ENCODE measurements at regions not wholly inside any gene's neighbourhood (a gene's known extent, or its start where the extent isn't known, plus 50 kb on each side); places are given as distances from the start of the nearest gene placed in this dataset.

DNA sequence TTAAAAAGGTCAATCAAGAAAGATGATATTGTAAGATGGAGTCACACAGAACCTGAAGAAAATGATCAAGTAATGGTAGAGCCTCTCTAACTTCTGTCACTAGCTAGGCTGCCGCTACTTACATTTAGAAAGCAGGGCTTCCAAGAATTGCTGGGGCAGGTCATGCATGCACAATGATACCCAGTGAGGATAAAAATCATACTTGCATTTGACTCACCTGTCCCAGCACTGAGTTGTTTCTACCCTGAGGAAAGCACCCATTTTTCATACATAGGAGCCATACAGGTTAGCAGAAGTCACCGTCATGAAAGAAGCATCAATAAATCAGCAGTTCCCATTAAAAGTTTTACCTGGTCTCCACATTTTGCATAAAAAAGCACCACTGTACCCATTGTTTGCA is 662.3 kb upstream of the FANCL start:
- DNase-seq (ENCODE audit: low read depth in 1 of 2, low spot score in 1 of 2): no peak

DNA sequence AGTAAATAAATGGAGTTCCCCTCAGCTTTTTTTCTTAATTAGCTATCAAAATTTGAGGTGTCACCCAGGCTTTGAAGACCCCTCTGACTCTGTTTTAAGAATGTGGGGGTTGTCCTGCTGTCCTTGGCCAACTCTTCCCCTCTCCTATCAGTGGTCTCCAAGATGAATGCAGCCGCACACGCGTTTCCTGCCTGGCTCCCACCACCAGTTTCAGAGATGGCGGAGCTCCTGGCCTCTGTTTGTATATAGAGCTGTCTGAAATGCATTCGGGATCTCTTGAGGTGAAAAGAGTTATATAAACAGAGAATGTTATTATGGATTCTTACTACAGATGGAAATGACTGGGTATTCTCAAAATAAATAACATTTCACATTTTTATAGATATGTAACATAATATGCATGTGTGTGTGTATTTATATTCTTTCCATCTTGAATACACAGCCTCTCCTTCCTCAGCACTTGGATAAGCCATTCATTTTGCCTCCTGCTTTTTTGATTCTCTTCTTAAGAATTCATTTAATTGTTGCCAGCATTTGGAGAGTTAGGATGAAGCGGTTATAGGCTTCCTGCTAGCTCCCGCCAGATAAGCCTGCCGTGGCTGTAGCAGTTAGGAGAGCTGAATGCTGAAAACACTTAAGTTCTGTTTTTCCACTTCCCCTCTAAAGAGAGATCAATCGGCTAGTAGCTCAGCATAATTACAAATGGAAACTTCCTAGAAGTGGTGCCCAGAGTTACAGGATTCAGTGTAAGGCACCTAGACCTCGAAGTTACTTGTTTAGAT is 659.3 kb upstream of the FANCL start:
- no peak for DNase-seq (ENCODE audit: low read depth in 1 of 2, low spot score in 1 of 2)

DNA sequence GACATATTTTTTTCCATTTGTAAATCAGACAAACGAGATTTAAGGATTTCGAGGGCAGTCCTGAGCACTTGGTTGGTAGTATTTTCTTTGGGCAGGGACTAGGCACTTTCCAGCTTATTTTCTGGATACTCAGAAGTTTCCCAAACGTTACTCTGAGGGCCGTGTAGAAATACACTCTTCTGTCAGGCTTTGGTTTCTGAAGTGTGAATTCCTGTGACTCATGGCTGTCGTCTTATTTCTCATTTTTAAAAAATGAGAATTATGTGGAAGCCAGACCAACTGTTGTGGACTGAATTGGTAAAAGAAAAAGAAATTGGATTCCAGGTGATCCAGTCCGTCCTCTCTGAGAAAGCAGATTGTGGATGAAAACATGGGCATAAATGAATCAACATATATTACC is 658.6 kb upstream of the FANCL start:
- no peak for DNase-seq (ENCODE audit: low read depth in 1 of 2, low spot score in 1 of 2)

DNA sequence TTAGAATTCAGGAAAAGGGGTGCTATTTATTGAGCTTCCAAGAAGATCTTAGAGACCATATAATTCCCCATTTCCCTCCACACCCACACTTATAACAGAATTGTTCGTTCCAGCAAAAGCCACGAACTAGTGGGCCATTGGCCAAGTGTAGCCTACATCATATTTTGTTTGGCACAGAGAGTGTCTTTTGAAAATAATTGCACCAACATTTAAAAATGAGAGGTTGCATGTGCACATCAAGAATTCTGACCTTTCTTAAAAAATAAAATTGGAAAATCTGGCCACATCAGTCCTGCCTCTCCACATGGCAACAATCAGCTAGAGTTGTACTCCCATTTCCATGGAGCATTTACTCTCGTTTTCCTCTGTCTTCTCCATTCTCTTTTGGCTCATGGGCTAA is 655.5 kb upstream of the FANCL start:
- DNase-seq (ENCODE audit: low read depth in 1 of 2, low spot score in 1 of 2): no peak

DNA sequence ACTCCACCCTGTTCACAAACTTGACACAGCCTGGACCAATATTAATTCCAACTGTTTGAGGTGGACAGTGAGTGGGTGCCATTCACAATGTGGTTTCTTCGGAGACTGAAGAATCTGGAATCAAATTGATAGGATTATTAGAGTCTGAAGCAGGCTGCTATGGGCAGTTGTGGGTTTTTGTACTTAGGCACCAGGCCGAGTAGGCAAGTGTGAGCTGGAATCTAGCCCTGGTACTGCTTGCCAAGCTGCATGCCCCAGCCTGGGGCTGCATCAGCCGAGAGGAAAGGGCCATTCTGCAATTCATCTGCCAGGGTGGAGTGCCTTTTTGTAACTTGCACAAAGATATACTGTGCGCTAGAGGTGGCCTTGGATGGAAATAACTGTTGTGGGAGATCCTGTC is 654.7 kb upstream of the FANCL start:
- DNase-seq (ENCODE audit: low read depth in 1 of 2, low spot score in 1 of 2): no peak

DNA sequence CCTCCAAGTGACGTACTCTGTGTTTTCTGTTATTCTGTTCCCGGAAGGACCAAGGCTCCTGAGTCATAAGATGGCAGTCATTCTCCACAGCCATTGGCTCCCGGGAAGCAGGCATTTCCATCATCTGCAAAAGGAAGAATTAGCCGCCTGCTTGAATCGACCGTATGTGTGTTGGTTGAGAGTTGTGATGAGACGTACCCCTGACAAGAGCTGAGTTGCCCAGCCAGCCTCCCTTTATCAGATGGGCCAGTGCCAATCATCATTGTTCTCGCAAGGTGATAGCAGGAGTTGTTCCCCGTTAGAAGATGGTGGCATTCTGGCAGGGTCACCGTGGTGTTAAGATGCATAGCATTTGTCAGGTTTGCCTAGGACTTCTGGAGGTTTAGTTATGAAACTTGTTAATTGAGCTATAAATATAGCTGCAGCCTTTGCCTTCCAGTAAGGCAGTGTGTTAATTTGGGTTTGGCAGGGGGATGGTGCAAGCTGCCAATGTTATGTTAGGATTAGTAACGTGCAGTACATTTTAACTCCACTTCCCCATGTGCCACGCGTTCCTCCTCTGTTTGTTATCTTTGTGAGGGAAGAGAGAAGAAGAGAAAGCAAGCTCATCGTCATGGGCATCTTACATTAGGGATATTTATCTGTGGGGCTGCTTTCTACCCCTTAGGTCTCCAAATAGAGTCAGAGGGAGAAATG is 652.7 kb upstream of the FANCL start:
- no peak for DNase-seq (ENCODE audit: low read depth in 1 of 2, low spot score in 1 of 2)

DNA sequence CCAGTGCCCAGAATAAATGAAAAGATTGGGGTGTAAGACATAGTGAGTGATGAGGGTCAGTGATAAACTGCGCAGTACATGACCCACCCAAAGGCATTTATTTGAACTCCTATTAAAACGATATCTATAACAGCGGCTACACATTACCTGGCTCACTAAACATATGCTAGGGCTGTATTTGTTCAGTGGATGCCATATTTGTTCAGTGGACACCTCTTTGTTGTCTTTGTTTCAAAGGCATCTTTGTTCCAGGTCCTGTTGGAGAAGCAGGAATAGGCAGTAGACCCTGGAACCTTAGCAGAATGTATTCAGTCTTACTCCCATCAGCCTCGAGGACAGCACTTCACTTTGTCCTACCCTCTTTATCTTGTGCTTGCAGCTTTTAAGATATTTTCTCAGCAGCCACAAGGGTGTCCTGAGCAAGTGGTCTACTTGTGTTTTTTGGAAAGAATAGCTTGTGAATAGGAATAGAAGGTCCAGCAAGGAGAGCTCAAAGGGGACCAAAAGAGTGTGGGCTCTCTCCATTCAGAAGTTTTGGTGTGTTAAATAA is 650.8 kb upstream of the FANCL start:
- no peak for DNase-seq (ENCODE audit: low read depth in 1 of 2, low spot score in 1 of 2)

DNA sequence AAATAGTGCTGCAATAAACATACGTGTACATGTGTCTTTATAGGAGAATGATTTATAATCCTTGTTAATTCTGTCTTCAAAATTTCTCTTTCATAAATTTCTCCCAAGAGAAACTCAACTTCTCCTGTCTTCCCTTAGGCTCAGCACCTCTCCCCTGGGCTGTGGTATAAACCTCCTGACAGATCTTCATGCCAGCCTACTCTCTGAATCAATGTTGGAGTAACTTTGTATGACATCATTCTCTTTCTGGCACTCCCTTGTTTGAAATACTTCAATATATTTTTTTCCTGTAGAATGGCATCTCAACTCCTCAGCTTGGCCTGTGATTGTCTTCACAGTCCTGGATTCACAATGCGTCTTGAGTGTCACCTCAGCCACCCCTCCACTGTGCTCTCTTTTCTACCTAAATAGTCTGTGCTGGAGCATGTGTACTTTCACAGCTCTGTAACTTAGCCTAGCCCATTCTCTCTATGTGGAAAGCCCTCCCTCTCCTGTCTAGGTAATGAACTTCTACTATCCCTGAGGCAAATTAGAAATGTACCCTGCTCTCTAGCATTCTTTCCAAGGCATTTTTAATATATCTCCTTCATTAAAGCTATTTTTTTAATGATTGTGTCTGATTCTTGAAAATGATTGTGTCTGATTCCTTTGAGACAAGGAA is 649.9 kb upstream of the FANCL start:
- no peak for DNase-seq (ENCODE audit: low read depth in 1 of 2, low spot score in 1 of 2)

DNA sequence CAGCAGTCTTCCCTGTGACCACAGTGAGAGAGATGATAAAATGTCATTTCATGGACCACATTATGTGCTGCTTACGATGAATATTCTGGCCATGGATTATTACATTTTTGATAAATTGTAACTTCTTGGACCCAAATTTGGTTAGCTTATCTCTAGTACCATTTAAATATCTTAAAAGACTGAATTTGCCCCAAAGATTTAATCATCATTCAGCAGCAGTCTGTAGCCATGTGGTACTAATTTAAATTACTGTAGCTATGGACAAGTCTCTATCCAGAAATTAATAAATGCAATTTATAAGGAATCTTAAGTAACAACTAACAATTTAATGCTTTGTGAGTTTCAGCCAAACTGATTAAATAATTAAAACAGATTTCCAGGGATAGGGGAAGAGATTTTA is 644.9 kb upstream of the FANCL start:
- DNase-seq (ENCODE audit: low read depth in 1 of 2, low spot score in 1 of 2): no peak

DNA sequence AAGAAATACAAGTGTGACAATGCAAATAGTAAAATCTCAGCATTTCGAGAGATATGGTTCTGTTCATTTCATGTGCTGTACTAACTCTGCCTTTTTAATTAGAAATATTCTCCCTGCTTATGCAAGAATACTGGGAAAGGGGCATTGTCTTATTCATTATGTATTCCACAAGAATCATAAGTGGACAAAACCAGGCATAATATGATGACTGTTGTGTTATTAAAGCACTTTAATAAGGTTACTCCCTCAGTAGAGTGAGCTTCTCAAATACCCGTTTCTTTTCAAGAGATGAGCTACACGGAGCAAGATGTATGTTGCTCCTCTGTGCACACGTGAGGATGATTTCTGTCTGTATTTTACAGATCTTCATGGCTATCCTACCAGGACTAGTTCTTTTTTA is 638.7 kb upstream of the FANCL start:
- no peak for DNase-seq (ENCODE audit: low read depth in 1 of 2, low spot score in 1 of 2)

DNA sequence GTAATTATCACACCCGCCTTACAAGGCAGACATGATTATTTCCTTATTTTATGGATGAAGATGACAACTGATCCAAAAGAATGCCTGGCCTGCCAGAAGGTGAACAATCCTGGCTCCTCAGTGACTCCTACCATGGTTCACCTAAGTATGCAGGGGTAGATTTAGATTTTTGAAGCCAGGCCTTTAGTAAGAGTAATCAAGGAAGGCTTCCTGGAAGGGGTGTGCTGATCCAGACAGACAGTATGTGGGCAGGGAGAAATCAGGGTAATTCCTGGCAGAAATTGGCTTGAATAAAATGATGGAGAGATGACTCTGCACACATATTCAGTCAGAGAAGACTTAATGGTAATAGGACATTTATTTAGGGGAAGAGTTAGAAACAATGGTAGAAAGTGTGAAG is 637.7 kb upstream of the FANCL start:
- no peak for DNase-seq (ENCODE audit: low read depth in 1 of 2, low spot score in 1 of 2)

DNA sequence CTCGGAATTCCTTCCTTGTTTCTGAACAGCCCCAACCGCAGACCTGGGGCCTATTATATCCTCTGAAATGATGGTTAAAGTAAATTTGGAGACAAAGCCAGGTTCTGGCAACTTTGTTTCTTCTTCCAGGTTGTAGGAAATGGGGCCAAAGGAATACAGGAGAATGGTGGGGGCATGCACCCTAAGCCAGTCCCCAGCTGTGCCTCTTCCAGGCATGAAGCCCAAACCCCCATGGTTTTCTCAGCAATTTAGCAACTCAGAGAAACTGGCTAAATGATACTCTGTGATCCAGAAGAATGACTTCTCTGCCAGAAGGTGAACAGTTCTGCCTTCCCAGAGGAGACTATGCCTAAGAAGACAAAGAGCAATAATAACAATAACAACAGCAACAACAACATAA is 635.0 kb upstream of the FANCL start:
- DNase-seq (ENCODE audit: low read depth in 1 of 2, low spot score in 1 of 2): no peak

DNA sequence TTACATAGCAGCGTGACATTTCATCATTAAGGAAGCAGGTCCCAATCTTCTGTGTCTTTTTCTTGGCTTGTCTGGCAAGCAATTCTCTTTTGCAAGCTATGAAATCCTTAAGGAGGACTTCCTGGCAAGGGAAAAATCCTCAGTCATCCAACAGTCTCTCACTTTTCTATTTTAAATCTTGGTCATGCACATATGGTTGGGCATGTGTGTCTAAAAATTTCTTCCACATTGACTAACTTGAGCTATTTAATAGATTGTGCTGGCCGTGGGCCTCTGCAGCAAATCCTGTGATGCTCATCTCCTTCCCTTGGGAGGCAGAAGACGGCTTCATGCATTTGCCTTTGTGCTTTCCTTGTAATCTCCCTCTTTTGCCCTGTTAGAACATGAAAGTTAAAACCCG is 634.3 kb upstream of the FANCL start:
- DNase-seq (ENCODE audit: low read depth in 1 of 2, low spot score in 1 of 2): no peak

DNA sequence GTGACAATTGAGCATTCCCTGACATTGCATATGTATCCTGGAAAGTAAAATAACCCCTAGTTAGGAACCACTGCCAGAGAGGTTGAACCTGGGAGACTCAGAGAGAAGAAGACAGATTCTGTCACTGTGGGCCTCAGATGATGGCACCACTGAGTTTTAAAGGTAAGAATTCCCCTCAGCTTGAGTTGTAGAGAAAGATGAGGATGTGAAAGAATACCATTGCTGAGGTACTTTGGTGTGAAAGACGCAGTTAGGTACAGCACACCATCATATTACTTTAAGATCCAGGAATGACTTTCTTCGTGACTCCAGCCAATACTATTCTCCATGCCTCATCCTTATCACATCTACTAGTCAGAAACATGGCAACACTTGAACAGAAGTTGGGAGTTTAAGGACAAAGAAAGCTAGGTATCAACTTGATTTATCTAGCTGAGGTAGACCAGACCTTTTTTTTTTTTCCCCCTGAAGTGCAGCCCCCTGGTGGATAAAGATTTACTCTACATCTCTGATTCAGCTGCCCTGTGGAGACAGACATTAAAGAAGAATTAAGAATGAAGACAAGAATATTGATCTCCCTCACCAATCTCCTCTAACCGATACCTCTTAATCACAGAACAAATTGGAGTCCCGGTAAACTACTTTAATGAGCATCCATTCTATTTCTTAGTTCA is 630.5 kb upstream of the FANCL start:
- DNase-seq (ENCODE audit: low read depth in 1 of 2, low spot score in 1 of 2): no peak

DNA sequence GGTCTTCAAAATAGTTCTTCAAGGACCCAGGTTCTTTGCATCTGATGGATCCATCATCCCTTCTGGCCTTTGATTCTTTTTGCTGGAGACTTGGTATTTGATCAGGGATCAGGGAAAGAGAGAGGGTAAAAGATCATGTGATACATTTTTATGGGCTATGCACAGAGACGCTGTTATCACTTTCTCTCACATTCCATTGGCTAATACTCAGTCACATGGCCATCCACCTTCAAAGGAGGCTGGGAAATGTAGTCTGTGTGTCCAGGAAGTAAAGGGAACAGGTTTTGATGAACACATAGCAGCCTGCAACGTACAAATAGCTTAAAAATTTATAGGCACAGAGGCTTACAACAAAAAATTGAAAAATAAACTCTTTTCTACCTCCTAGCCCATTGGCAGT is 629.6 kb upstream of the FANCL start:
- no peak for DNase-seq (ENCODE audit: low read depth in 1 of 2, low spot score in 1 of 2)

DNA sequence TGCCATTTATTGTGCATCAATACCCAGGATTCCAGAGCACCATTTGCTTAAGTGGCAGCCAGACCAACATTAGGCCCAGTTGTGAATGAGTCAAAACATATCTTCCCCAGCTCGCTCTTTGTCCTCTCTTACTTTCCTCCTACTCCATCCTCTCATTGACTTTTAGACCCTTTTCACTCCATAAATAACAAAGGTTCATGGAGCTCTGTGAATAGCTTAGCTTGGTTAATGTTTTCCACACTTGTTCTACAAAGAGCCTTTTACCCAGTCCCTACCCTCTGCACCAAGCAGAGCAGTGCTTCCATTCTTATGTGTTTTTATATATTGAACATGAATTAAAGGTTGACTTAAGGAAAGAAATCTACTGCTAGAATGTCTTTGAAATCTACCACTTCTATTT is 625.8 kb upstream of the FANCL start:
- no peak for DNase-seq (ENCODE audit: low read depth in 1 of 2, low spot score in 1 of 2)

DNA sequence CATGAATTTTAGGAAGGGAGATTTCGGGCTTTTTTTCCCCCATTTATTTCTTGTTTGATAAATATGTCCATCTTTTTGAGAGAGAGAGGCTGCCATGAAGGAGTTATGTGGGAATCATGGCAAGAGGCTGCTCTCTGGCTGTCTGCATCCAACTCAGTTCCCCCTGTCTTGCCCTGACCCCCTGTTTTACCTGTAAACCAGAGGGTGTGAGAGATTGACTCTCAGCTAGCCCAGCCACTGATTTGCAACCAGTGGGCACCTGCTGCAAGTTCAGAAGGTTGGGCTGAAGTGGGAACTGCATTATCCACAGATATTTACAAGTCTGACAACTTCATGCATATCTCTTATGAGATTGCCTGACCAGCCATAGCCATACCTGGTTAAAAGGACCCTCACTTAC is 625.4 kb upstream of the FANCL start:
- no peak for DNase-seq (ENCODE audit: low read depth in 1 of 2, low spot score in 1 of 2)

DNA sequence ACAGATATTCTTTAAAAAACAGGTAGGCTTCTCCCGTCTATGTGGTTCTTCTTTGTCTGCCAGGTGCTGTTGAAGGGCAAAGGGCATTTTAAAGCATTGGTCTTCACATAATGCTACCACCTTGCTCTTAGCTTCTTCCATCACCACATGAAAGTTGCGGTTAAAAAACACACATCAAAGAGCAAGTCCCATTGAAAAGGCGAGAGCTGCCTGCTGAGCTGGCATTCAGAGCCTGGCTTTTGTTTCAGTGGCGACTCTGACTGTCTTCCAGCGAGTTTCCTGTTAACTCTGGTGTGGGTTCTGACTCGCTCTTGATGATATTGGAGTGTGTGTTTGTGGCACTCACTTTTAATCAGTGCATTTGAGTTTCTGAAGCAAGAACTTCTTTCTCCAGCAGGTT is 624.9 kb upstream of the FANCL start:
- DNase-seq (ENCODE audit: low read depth in 1 of 2, low spot score in 1 of 2): no peak

DNA sequence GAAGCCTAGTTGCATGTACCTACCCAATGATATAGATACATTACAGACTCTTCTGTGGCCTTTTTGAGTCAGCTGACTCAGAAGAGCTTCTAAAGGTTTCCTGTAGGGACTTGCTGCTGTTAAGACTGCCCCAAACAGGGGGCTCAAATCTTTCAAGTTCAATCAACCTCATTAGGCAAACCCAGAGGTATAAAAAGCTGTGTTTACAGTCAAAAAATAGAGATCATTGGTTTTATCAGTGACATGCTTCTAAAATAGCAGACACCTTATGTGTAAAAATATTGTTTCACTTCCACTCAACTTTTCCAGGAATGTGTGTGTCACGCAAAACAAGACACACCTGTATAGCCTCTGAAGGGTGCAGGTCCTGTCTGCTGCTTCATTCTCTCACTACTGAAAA is 624.3 kb upstream of the FANCL start:
- DNase-seq (ENCODE audit: low read depth in 1 of 2, low spot score in 1 of 2): no peak

DNA sequence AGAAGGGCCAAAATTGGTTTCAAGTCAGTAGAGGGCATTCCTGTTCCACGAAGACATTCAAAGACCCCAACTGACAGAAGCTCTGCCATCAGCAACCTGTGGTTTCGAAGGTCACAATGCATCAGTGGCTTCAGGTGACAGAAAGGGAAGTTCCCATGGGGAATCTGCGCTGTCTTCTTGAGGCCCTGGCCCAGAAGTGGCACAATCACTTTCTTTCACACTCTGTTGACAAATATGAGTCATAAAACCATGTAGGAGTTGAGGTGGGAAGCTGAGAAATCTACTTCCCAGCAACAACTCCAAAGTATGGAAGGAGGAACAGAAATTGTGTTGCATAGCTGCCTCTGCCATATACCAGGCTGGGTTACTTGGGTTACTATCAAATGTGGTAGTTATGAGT is 621.1 kb upstream of the FANCL start:
- no peak for DNase-seq (ENCODE audit: low read depth in 1 of 2, low spot score in 1 of 2)

DNA sequence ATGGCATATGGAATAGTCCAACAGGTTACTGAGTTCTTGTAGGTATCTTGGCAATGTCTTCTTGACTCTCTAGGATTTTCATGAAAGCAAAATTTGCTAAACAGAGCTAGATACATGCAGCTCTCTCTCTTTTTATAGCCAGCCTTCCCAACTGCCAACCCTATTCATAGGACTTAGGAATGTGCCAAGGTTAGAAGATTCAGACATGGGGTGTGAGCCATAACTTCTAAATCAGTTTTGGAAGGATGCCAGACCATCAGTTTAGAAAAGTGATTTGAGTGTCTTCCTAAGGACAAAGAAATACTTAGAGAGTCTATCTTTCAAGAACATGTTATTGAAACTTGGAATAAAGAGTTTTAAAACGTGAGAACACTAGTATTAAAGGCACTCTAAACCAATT is 619.5 kb upstream of the FANCL start:
- no peak for DNase-seq (ENCODE audit: low read depth in 1 of 2, low spot score in 1 of 2)

DNA sequence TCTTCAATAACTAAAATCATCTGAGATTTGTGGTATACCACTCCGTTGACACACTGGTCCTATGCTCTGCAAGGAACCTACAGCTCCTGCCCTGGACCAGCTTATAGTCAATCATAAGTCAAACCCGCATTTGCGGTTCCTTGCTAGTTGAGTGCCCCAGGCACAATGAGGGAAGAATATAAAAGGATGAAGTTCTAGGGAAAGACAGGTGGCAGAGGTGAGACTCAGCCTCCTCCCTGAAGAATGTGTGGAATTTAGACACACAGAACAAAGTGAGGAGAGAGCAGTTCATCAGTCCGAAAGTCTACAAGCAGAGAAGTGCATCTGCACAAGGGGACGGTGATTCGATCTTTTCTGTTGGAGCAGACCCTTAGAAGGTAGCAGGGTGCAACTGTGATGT is 615.0 kb upstream of the FANCL start:
- DNase-seq (ENCODE audit: low read depth in 1 of 2, low spot score in 1 of 2): no peak

Data from stimulated activated CD4-positive, alpha-beta T cell treated with anti-CD3 and anti-CD28 coated beads, Interleukin-15, amount 100 ng/mL, for 1 hour (primary cell).